ENCODE measurements at regions not wholly inside any gene's neighbourhood (a gene's known extent, or its start where the extent isn't known, plus 50 kb on each side); places are given as distances from the start of the nearest gene placed in this dataset.

- Mint-ChIP-seq H3K4me3 (ENCODE audit: low read depth) (no peak overlapping the region), H3K27me3 (peaks cover 14% of the 10 kb centered on the region), H3K27ac (no peak overlapping the region), H3K4me1 (ENCODE audit: low read depth) (peaks cover 4% of the 10 kb centered on the region), H3K9me3 (ENCODE audit: low read depth) (peaks cover 21% of the 10 kb centered on the region), H3K36me3 (ENCODE audit: insufficient read depth) (peaks cover 8% of the 10 kb centered on the region)
- DNase-seq (ENCODE audit: low spot score, unreplicated experiment), result peak; percentile 5
- no peak for TF ChIP-seq CTCF (IDR thresholded peaks at IDR 0.05; ENCODE audit: unreplicated experiment)
Observed at GRCh38 chr1:29382851-29383745, 146.8 kb downstream of the PTPRU start.

GRCh38 chr1:29381426-29381825 lies 145.1 kb downstream of the PTPRU start:
- Mint-ChIP-seq H3K9me3 (ENCODE audit: low read depth) (peaks cover 27% of the 10 kb centered on the region), H3K36me3 (ENCODE audit: insufficient read depth) (peaks cover 8% of the 10 kb centered on the region), H3K27me3 (peaks cover 7% of the 10 kb centered on the region), H3K4me3 (ENCODE audit: low read depth) (no peak overlapping the region), H3K4me1 (ENCODE audit: low read depth) (peaks cover 4% of the 10 kb centered on the region), H3K27ac (no peak overlapping the region)
- DNase-seq (ENCODE audit: low spot score, unreplicated experiment), result no peak
- no peak for TF ChIP-seq CTCF (IDR thresholded peaks at IDR 0.05; ENCODE audit: unreplicated experiment)

GRCh38 chr1:29380532-29380931 lies 144.2 kb downstream of the PTPRU start:
- DNase-seq (ENCODE audit: low spot score, unreplicated experiment), result peak; percentile 2
- H3K36me3 Mint-ChIP-seq (ENCODE audit: insufficient read depth), result peaks cover 9% of the 10 kb centered on the region
- H3K9me3 Mint-ChIP-seq (ENCODE audit: low read depth), result peaks cover 32% of the 10 kb centered on the region
- H3K4me3 Mint-ChIP-seq (ENCODE audit: low read depth), result no peak overlapping the region
- TF ChIP-seq CTCF (IDR thresholded peaks at IDR 0.05; ENCODE audit: unreplicated experiment), result no peak
- no peaks in the 10 kb centered on the region for H3K4me1 Mint-ChIP-seq (ENCODE audit: low read depth)
- H3K27me3 Mint-ChIP-seq, result peaks cover 9% of the 10 kb centered on the region
- no peak overlapping the region for H3K27ac Mint-ChIP-seq

- DNase-seq (ENCODE audit: low spot score, unreplicated experiment), result peak; percentile 2
- no peak overlapping the region for H3K4me3 Mint-ChIP-seq (ENCODE audit: low read depth)
- H3K9me3 Mint-ChIP-seq (ENCODE audit: low read depth), result peaks cover 37% of the 10 kb centered on the region
- peak overlapping the region; percentile 71 for H3K27ac Mint-ChIP-seq
- no peaks in the 10 kb centered on the region for H3K4me1 Mint-ChIP-seq (ENCODE audit: low read depth)
- H3K27me3 Mint-ChIP-seq, result peaks cover 13% of the 10 kb centered on the region
- TF ChIP-seq CTCF (IDR thresholded peaks at IDR 0.05; ENCODE audit: unreplicated experiment), result peak; percentile 64
- peaks cover 10% of the 10 kb centered on the region for H3K36me3 Mint-ChIP-seq (ENCODE audit: insufficient read depth)
Observed at GRCh38 chr1:29379443-29380073, 143.2 kb downstream of the PTPRU start.

Data from progenitor cell of endocrine pancreas (in vitro differentiated cells).